A549 (cell line): ENCODE measurements at regions not wholly inside any gene's neighbourhood (a gene's known extent, or its start where the extent isn't known, plus 50 kb on each side); places are given as distances from the start of the nearest gene placed in this dataset.

Experiments used
- ATAC-seq, 2 experiments: fragments of 200-7000 bp in 1 of 2; fragments of >200 bp in 1 of 2; cut with Nextera tagmentation in 1 of 2; cut with Tn5 transposase in 1 of 2; 3 replicates each; pipeline versions ENCODE4 v1.8.0 to v1.9.1; 2018 to 2020; ENCODE audit warnings: mild to moderate bottlenecking in 1 of 2, moderate library complexity in 1 of 2
- CTCF ChIA-PET: fragments of 300-600 bp; sonication (Branson Sonifier 250); formaldehyde crosslinking; extraction: SDS; loops from one replicate; lab custom pipeline; 2021; ENCODE audit warnings: antibody characterized with exemption, inconsistent platforms; lab: Yijun Ruan, JAX
- POLR2A ChIA-PET: fragments of 350-600 bp; formaldehyde crosslinking; extraction: SDS; loops from one replicate; lab custom pipeline; 2021; ENCODE audit warnings: antibody characterized with exemption, inconsistent platforms; lab: Yijun Ruan, JAX
- DNase-seq, 2 experiments: peaks; one replicate each; pipeline versions ENCODE4 v3.0.0 to v3.0.0-alpha.2; 2011 to 2016; ENCODE audit warnings: low read depth in 1 of 2, low spot score in 1 of 2
- FAIRE-seq: peaks from 2 replicates; lab custom pipeline; 2011; peaks lifted over from hg19 to GRCh38; lab: Jason Lieb, UNC
- H3K27ac ChIP-seq, 2 experiments: fragments of >200 bp; sonication (Bioruptor Twin); formaldehyde crosslinking; 3 replicates each; pipeline ENCODE4 v1.5.1; 2016 to 2017
- H3K4me1 ChIP-seq: fragments of >200 bp; sonication (Bioruptor Twin); formaldehyde crosslinking; 3 replicates; pipeline ENCODE4 v1.6.1; 2016
- H3K4me2 ChIP-seq: fragments of >200 bp; sonication (Bioruptor Twin); formaldehyde crosslinking; 3 replicates; pipeline ENCODE4 v1.6.1; 2016
- H3K4me3 ChIP-seq: fragments of >200 bp; sonication (Bioruptor Twin); formaldehyde crosslinking; 3 replicates; pipeline ENCODE4 v1.5.1; 2016
- H3K9me3 ChIP-seq: fragments of >200 bp; sonication (Bioruptor Twin); formaldehyde crosslinking; 3 replicates; pipeline ENCODE4 v1.6.1; 2016
- BCL3 ChIP-seq: fragments of >200 bp; sonication (Bioruptor Twin); formaldehyde crosslinking; IDR thresholded peaks from 3 replicates; pipeline ENCODE4 v1.6.1; 2016
- CBX2 ChIP-seq: fragments of 200-600 bp; sonication (generic); IDR thresholded peaks from 2 replicates; pipeline ENCODE4 v1.6.1; 2016; ENCODE audit warnings: low read depth, mild to moderate bottlenecking, borderline replicate concordance
- FOSL2 ChIP-seq, 2 experiments: fragments of 450-650 bp in 1 of 2; fragments of >200 bp in 1 of 2; sonication (Bioruptor Twin) in 1 of 2; formaldehyde crosslinking; IDR thresholded peaks; 2 replicates each; pipeline versions ENCODE4 v1.5.0 to v1.6.1; 2016 to 2020; ENCODE audit warnings: mild to moderate bottlenecking in 1 of 2, moderate library complexity in 1 of 2
- FOXS1 ChIP-seq: fragments of 250-450 bp; sonication (Bioruptor Pico); IDR thresholded peaks from 2 replicates; pipeline ENCODE4 v1.5.0; 2020; ENCODE audit warnings: mild to moderate bottlenecking, moderate library complexity
- HES2 ChIP-seq: fragments of >200 bp; sonication (Bioruptor Twin); formaldehyde crosslinking; IDR thresholded peaks from 2 replicates; pipeline ENCODE4 v1.6.1; 2016
- HOXA7 ChIP-seq: fragments of 250-450 bp; sonication (Bioruptor Pico); IDR thresholded peaks from 2 replicates; pipeline ENCODE4 v1.5.0; 2020; ENCODE audit warnings: mild to moderate bottlenecking, moderate library complexity
- HOXB13 ChIP-seq: fragments of 250-450 bp; sonication (Bioruptor Pico); IDR thresholded peaks from 2 replicates; pipeline ENCODE4 v1.5.0; 2020; ENCODE audit warnings: low read depth, mild to moderate bottlenecking, moderate library complexity
- HOXB5 ChIP-seq: fragments of 250-450 bp; sonication (Bioruptor Pico); IDR thresholded peaks from 2 replicates; pipeline ENCODE4 v1.5.0; 2020; ENCODE audit warnings: mild to moderate bottlenecking, moderate library complexity
- JUN ChIP-seq, 2 experiments: fragments of >200 bp; sonication (Bioruptor Twin); formaldehyde crosslinking; IDR thresholded peaks; 2 replicates in 1 of 2; 3 replicates in 1 of 2; pipeline ENCODE4 v1.6.1; 2016 to 2017
- MAZ ChIP-seq: fragments of 150-350 bp; IDR thresholded peaks from 2 replicates; pipeline ENCODE4 v1.6.1; 2014; ENCODE audit warnings: antibody characterized with exemption, low read depth, low read length, borderline replicate concordance
- MYC ChIP-seq: IDR thresholded peaks from 2 replicates; pipeline ENCODE4 v1.6.1; 2012; ENCODE audit warnings: mild to moderate bottlenecking, inconsistent platforms, low read length, improper control_type of control experiment, borderline replicate concordance
- PBX3 ChIP-seq: IDR thresholded peaks from 2 replicates; pipeline ENCODE4 v1.6.1; 2012
- PHF8 ChIP-seq: fragments of 200-600 bp; sonication (generic); IDR thresholded peaks from 2 replicates; pipeline ENCODE4 v1.6.1; 2016; ENCODE audit warnings: low read depth, mild to moderate bottlenecking, antibody characterized with exemption, moderate library complexity, borderline replicate concordance
- POLR2A ChIP-seq: IDR thresholded peaks from 2 replicates; pipeline ENCODE4 v1.6.1; 2012; ENCODE audit warnings: mild to moderate bottlenecking, low read length
- POLR2AphosphoS2 ChIP-seq: conservative IDR thresholded peaks from 2 replicates; pipeline ENCODE4 v1.6.1; 2012; ENCODE audit warnings: low read length, improper control_type of control experiment, inconsistent platforms
- RAD21 ChIP-seq, 2 experiments: fragments of >200 bp in 1 of 2; sonication (Bioruptor Twin) in 1 of 2; formaldehyde crosslinking in 1 of 2; IDR thresholded peaks in 1 of 2; conservative IDR thresholded peaks in 1 of 2; 2 replicates in 1 of 2; 3 replicates in 1 of 2; pipeline ENCODE4 v1.6.1; 2012 to 2018; ENCODE audit warnings: inconsistent platforms in 1 of 2
- RARB ChIP-seq: fragments of 250-450 bp; sonication (Bioruptor Pico); IDR thresholded peaks from 2 replicates; pipeline ENCODE4 v1.8.0; 2021; ENCODE audit warnings: mild to moderate bottlenecking, moderate library complexity
- RFX5 ChIP-seq: fragments of 450-650 bp; IDR thresholded peaks from 2 replicates; pipeline ENCODE4 v1.7.1; 2014; ENCODE audit warnings: antibody characterized with exemption, mild to moderate bottlenecking, moderate library complexity
- SREBF2 ChIP-seq: fragments of 450-650 bp; IDR thresholded peaks from 2 replicates; pipeline ENCODE4 v1.6.1; 2014; ENCODE audit warnings: mild to moderate bottlenecking, moderate library complexity
- ZNF302 ChIP-seq: fragments of 250-450 bp; sonication (Bioruptor Pico); IDR thresholded peaks from 2 replicates; pipeline ENCODE4 v1.9.0; 2021; ENCODE audit warnings: inconsistent platforms, mild to moderate bottlenecking, moderate library complexity
- ZSCAN20 ChIP-seq: fragments of 250-450 bp; sonication (Bioruptor Pico); IDR thresholded peaks from 2 replicates; pipeline ENCODE4 v1.8.0; 2022; ENCODE audit warnings: mild to moderate bottlenecking, moderate library complexity
- WGBS: methylation state at CpG from one replicate; pipeline ENCODE4 v1.1.6; 2017; ENCODE audit errors: missing lambda C conversion rate; 5-methylcytosine and 5-hydroxymethylcytosine counted together
- TF ChIP-seq, protein P1 (sequence below): fragments of 150-350 bp; IDR thresholded peaks from 2 replicates; pipeline ENCODE4 v1.6.1; 2014; ENCODE audit warnings: low read depth, mild to moderate bottlenecking, low read length
- TF ChIP-seq, protein P2 (sequence below): IDR thresholded peaks from 2 replicates; pipeline ENCODE4 v1.6.1; 2012
- TF ChIP-seq, protein P3 (sequence below): fragments of 200-600 bp; sonication (generic); IDR thresholded peaks from 2 replicates; pipeline ENCODE4 v1.6.1; 2016; ENCODE audit warnings: antibody characterized with exemption, mild to moderate bottlenecking, moderate library complexity
- TF ChIP-seq, protein P4 (sequence below): IDR thresholded peaks from 2 replicates; pipeline ENCODE4 v1.6.1; 2012; ENCODE audit warnings: low read depth, borderline replicate concordance

- no peak overlapping the region for H3K4me3 ChIP-seq
- TF ChIP-seq FOSL2 (IDR thresholded peaks at IDR 0.05) (no peak), FOSL2 (CRISPR knock-in tag; IDR thresholded peaks at IDR 0.05) (no peak), PHF8 (no peak), RFX5 (no peak), HOXB13 (no peak), BCL3 (no peak), MAZ (no peak), JUN (IDR thresholded peaks at IDR 0.05) (no peak), ZSCAN20 (no peak), FOXS1 (CRISPR knock-in tag) (no peak)
- TF ChIP-seq, protein P1, sequence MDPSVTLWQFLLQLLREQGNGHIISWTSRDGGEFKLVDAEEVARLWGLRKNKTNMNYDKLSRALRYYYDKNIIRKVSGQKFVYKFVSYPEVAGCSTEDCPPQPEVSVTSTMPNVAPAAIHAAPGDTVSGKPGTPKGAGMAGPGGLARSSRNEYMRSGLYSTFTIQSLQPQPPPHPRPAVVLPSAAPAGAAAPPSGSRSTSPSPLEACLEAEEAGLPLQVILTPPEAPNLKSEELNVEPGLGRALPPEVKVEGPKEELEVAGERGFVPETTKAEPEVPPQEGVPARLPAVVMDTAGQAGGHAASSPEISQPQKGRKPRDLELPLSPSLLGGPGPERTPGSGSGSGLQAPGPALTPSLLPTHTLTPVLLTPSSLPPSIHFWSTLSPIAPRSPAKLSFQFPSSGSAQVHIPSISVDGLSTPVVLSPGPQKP: no peak
- FAIRE-seq (no peak), DNase-seq (no peak), ATAC-seq (no peak)
- H3K9me3 ChIP-seq: no peaks in the 10 kb centered on the region
- H3K4me1 ChIP-seq: peaks cover 17% of the 10 kb centered on the region
- 81% methylated on average over 6 of the region's 6 CpGs for WGBS
- H3K27ac ChIP-seq: no peak overlapping the region
- no peak overlapping the region for H3K4me2 ChIP-seq
- CTCF ChIA-PET: interaction anchor here (0.7 kb wide), 1 partner anchor 10 kb away, joined by 3 read pairs; no protein-coding TSS in a partner anchor
- POLR2A ChIA-PET: no interaction called here
Measured at GRCh38 chr1:244346972-244347618, 104.6 kb downstream of the ADSS2 start.

- Histone ChIP-seq H3K4me2 (no peak overlapping the region), H3K9me3 (no peaks in the 10 kb centered on the region), H3K4me3 (no peak overlapping the region), H3K4me1 (peaks cover 14% of the 10 kb centered on the region; the same call in 2 of the 3 replicates), H3K27ac (no peak overlapping the region)
- POLR2A ChIA-PET: no interaction called here
- WGBS: 61% methylated on average over 3 of the region's 3 CpGs
- no peak for DNase-seq
- no peak for ATAC-seq
- no peak for FAIRE-seq
- TF ChIP-seq HOXB5 (CRISPR knock-in tag) (no peak), RARB (no peak), SREBF2 (no peak), POLR2A (no peak)
- TF ChIP-seq, protein P2, sequence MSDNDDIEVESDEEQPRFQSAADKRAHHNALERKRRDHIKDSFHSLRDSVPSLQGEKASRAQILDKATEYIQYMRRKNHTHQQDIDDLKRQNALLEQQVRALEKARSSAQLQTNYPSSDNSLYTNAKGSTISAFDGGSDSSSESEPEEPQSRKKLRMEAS: no peak
- CTCF ChIA-PET: no interaction called here
Measured at GRCh38 chr1:244347942-244348341, 103.8 kb downstream of the ADSS2 start.

GRCh38 chr1:244349103-244349531 lies 102.6 kb downstream of the ADSS2 start:
- ChIA-PET POLR2A (no interaction called here), CTCF (interaction anchor here (1.0 kb wide), 1 partner anchor 50 kb away, joined by 3 read pairs; no protein-coding TSS in a partner anchor)
- ATAC-seq (peak in 1 of 2 experiments; percentile 46; a peak in 3 of 6 replicates), DNase-seq (peak; percentile 15 to 52), FAIRE-seq (no peak)
- Histone ChIP-seq H3K4me3 (no peak overlapping the region), H3K9me3 (no peaks in the 10 kb centered on the region), H3K4me1 (peaks cover 25% of the 10 kb centered on the region), H3K4me2 (peak overlapping the region; percentile 51), H3K27ac (peak overlapping the region; percentile 45 to 67; a peak in 4 of 6 replicates)
- 52% methylated on average over 8 of the region's 8 CpGs for WGBS
- TF ChIP-seq FOSL2 (IDR thresholded peaks at IDR 0.05) (no peak), FOSL2 (CRISPR knock-in tag; IDR thresholded peaks at IDR 0.05) (peak; percentile 68), PBX3 (no peak), POLR2AphosphoS2 (no peak), RARB (no peak), CBX2 (no peak), HOXA7 (CRISPR knock-in tag) (no peak), RAD21 (conservative IDR thresholded peaks at IDR 0.05 in 1 of 2, IDR thresholded peaks at IDR 0.05 in 1 of 2) (no peak), HES2 (no peak), MYC (peak; percentile 25; the same call in 1 of the 2 replicates), ZNF302 (no peak), HOXB5 (CRISPR knock-in tag) (no peak)
- TF ChIP-seq, protein P3, sequence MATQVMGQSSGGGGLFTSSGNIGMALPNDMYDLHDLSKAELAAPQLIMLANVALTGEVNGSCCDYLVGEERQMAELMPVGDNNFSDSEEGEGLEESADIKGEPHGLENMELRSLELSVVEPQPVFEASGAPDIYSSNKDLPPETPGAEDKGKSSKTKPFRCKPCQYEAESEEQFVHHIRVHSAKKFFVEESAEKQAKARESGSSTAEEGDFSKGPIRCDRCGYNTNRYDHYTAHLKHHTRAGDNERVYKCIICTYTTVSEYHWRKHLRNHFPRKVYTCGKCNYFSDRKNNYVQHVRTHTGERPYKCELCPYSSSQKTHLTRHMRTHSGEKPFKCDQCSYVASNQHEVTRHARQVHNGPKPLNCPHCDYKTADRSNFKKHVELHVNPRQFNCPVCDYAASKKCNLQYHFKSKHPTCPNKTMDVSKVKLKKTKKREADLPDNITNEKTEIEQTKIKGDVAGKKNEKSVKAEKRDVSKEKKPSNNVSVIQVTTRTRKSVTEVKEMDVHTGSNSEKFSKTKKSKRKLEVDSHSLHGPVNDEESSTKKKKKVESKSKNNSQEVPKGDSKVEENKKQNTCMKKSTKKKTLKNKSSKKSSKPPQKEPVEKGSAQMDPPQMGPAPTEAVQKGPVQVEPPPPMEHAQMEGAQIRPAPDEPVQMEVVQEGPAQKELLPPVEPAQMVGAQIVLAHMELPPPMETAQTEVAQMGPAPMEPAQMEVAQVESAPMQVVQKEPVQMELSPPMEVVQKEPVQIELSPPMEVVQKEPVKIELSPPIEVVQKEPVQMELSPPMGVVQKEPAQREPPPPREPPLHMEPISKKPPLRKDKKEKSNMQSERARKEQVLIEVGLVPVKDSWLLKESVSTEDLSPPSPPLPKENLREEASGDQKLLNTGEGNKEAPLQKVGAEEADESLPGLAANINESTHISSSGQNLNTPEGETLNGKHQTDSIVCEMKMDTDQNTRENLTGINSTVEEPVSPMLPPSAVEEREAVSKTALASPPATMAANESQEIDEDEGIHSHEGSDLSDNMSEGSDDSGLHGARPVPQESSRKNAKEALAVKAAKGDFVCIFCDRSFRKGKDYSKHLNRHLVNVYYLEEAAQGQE: no peak
- TF ChIP-seq, protein P4, sequence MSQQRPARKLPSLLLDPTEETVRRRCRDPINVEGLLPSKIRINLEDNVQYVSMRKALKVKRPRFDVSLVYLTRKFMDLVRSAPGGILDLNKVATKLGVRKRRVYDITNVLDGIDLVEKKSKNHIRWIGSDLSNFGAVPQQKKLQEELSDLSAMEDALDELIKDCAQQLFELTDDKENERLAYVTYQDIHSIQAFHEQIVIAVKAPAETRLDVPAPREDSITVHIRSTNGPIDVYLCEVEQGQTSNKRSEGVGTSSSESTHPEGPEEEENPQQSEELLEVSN: no peak
